Inflammatory macrophage treated with lipopolysaccharide for 1 hour (primary cell): ENCODE measurements at regions not wholly inside any gene's neighbourhood (a gene's known extent, or its start where the extent isn't known, plus 50 kb on each side); places are given as distances from the start of the nearest gene placed in this dataset.
"Not testable (repeated sequence)": the region's sequence is repeated elsewhere in the genome, so short reads cannot be mapped to it uniquely, and the experiment has no call there.

Source experiments
- DNase-seq, 2 donors: peaks; one replicate each; pipeline ENCODE4 v3.0.0-alpha.2; 2020 to 2022

DNA sequence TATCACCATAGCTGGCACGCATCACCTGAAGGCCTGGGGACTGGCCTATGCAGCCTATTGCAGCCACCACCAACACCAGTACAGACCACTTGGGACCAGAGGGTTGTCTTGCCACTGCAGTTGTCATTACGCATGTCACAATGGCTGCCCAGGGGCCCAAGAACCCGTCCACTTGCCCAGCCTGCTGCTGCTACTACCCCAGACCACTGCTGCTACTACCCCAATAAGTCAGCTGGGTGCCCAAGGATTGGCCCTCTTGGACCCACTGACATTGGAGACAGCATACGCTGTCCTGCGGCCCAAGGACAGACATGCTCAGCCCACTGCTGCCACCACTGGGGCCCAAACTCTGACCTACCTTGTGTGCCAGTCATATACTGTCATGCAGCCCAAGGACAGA is 102.7 kb upstream of the OR9Q1 start:
- no peak for DNase-seq

DNA sequence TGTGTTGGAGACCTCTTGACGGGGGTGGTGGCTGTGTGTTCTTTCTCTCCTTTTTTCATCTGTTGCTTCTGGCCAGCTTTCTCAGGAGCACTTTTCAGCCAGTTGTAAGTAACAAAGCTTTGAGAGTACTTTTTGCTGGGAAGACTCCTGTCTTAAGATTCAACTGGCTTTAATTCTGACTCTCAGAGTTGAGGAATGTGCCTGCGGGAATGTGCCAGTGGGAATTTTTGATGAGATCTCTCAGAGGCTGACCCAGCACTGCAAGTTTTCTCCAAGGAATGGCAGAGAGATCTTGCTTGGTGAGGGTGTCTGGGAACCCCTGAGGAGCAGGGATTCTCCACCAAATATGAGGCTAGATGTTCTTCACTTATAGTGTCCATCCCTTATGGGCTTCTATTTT is 91.6 kb upstream of the OR9Q1 start:
- DNase-seq, result no peak

- DNase-seq, result no peak
Measured at GRCh38 chr11:57935402-57936049, 88.2 kb upstream of the OR9Q1 start.

DNA sequence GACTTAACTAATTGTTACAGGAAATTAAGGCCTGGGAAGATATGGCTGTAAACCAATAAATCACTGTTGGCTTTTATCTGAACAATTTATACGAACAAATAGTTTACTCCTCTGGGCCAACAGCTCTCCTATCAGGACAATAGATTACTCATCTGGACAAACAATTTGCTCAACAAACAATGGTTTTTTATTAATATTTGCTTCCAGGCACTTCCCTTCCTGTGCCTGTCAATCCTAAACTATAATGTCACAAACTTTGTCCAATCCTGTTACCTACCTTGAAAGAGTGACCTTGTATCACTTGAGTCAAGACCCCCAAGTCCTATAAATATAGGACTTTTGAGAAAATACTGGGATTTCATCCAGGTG is 87.6 kb upstream of the OR9Q1 start:
- no peak for DNase-seq

DNA sequence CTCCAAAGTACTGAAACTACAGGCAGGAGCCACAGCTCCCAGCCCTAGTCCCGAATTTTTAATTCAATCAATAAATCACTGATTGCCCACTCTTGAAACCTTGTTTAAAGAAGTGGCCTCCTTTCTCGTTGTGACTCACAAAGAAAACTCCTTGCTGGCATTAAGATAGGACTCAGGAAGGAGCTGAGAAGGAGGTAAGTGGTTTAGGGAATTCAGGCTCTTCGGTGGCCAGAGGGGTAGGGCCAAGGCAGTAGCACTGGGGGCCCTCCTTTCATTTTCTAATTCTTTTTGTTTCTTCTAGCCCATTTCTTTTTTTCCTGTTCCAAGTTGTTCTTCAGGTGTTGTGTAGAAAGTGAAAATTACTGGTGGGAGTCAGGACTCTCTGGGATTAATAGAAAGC is 86.2 kb upstream of the OR9Q1 start:
- no peak for DNase-seq

DNA sequence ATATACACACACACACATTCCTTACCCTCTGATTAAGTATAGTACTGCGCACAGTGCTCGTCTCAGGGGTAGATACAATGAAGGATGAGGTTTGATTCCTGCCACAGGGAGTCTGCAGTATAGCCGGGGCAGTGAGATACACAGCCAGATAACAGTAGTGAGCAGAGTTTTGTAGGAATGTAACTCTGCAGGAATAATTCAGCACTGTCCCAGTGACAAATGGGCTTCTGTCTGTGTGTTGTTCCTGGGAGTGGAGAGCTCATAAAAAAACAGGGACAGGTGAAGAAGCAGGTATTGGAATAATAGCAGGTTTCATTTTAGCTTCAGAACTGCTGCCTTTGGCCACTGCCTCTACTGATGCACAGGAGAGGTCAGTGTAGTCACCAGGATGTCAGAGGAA is 85.3 kb upstream of the OR9Q1 start:
- DNase-seq, result no peak

GRCh38 chr11:57940044-57940756 is 83.5 kb upstream of the OR9Q1 start:
- DNase-seq, result no peak

DNA sequence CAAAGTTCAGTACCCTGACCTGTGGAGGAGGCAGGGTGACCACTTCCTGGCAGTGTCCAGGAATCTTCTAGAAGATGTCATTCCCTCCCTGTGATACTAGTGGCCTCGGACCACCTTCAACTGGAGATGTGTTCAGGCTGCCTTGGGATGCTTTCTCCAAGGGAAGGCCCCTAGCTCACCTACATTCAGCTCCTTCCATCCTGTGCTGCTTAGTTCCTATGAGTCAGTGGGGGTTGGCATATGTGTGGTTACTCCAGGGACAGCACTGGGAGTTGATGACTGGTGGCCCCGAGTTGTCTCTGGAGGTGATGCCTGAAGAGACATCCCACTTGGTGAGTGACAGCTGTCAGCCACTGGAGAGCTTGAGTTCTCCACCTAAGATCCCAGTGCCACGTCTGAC is 81.8 kb upstream of the OR9Q1 start:
- DNase-seq, result no peak

- no peak for DNase-seq
Measured at GRCh38 chr11:57942808-57943207, 80.9 kb upstream of the OR9Q1 start.

- not testable (repeated sequence) for DNase-seq
Measured at GRCh38 chr11:57943766-57944165, 79.9 kb upstream of the OR9Q1 start.

DNA sequence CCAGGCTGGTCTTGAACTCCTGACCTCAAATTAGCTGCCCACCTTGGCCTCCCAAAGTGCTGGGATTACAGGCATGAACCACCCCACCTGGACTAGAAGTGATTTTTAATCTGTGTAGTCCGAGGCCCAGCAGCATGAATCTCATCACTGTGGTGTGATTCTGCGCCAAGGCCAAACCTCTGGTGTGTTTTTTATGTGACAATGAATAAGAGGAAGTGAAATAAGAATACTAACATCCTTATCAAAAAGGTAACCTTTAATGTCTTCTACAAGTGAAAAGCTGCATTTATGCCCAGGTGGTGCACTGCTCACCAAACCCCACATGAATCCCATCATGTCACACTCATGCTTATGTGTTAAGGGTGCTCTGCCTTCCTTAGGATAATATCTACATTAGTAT is 77.1 kb upstream of the OR9Q1 start:
- no peak for DNase-seq

DNA sequence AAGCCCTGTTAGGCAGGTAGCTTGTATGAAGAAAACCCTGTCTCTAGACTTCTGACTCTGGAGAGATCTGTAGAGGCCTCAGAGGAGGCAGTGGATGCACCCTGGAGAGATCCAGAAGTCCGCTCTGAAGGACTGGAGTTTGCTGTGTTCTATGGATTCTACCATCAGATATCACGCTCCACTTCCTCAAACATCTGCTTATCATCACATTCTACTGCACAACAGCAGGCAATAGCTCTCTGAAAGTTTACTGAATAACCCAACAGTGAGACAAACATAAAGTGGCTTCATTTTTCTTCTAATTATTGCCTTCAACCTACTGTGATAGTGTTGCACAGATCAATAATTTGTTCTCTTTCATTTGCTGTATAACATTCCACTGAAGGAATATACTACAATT is 59.0 kb upstream of the OR9Q1 start:
- no peak for DNase-seq

DNA sequence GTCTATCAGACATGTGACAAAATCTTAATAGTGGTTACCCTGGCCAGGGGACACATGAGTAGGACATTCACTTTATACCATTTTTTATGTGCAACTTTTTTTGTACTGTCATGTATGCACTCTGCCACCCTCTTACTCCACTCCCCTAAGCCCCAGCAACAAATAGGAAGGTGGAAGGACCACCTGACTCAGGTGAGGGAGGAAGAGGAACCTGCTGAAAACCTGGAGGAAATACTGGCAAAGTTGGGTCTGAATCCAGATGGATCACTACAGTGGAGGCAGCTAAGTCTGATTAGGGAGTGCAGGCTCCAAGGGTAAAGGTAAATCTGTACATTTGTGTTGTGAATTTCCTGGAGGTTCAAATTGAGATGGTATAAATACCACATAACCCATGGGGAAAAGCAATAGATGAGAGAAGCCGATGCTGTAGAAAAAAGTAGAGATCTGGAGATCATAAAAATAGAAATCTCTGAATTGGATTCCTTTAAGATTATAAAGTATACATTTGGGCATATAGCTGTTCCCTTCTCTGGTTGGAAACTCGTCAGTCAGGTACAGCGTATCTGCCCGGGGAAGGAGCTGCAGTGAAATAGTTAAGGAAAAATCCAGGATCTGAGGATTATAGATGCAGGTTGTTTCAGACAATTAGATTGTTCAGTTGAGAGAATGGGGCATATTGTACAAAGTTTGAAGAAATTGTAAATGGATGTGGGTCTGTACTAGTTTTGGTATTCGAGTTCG is 52.2 kb upstream of the OR9Q1 start:
- no peak for DNase-seq

GRCh38 chr11:57972013-57972367 is 51.7 kb upstream of the OR9Q1 start:
- no peak for DNase-seq
